ENCODE measurements at regions not wholly inside any gene's neighbourhood (a gene's known extent, or its start where the extent isn't known, plus 50 kb on each side); places are given as distances from the start of the nearest gene placed in this dataset.

GRCh38 chr4:111535792-111536191 lies 609.5 kb upstream of the FAM241A start:
- H3K36me3 ChIP-seq (ENCODE audit: control insufficient read depth in 4 of 4, insufficient read depth in 3 of 4, low read depth in 1 of 4, low read length in 3 of 4): no peaks in the 10 kb centered on the region
- no peak overlapping the region for H3K9ac ChIP-seq (ENCODE audit: low read depth in 1 of 2, low read length in 2 of 2)
- no peaks in the 10 kb centered on the region for H3K4me1 ChIP-seq (ENCODE audit: control insufficient read depth in 4 of 4, insufficient read depth in 4 of 4, low read length in 3 of 4)
- 22% methylated on average over 1 of the region's 1 CpG for WGBS
- TF ChIP-seq TAF1 (conservative IDR thresholded peaks at IDR 0.05) (no peak), REST (IDR thresholded peaks at IDR 0.05) (no peak), CTCF (IDR thresholded peaks at IDR 0.05; ENCODE audit: low read depth, low read length, missing input control) (no peak), GABPA (IDR thresholded peaks at IDR 0.05 in 1 of 2, conservative IDR thresholded peaks at IDR 0.05 in 1 of 2) (no peak)
- no peaks in the 10 kb centered on the region for H3K27me3 ChIP-seq (ENCODE audit: control insufficient read depth in 4 of 4, insufficient read depth in 4 of 4, low read length in 3 of 4)
- H3K27ac ChIP-seq (ENCODE audit: low read depth in 1 of 2, low read length in 2 of 2): no peak overlapping the region
- H3K9me3 ChIP-seq (ENCODE audit: control insufficient read depth in 4 of 4, low read length in 3 of 4): no peaks in the 10 kb centered on the region
- no peak for DNase-seq (ENCODE audit: low spot score)
- no peak overlapping the region for H3K4me3 ChIP-seq (ENCODE audit: low read depth in 1 of 3, low read length in 3 of 3)

- Histone ChIP-seq H3K9ac (ENCODE audit: low read depth in 1 of 2, low read length in 2 of 2) (no peak overlapping the region), H3K36me3 (ENCODE audit: control insufficient read depth in 4 of 4, insufficient read depth in 3 of 4, low read depth in 1 of 4, low read length in 3 of 4) (no peaks in the 10 kb centered on the region), H3K27me3 (ENCODE audit: control insufficient read depth in 4 of 4, insufficient read depth in 4 of 4, low read length in 3 of 4) (peaks cover 0 to 2% (median 0%) of the 10 kb centered on the region in 4 donors), H3K4me3 (ENCODE audit: low read depth in 1 of 3, low read length in 3 of 3) (no peak overlapping the region), H3K27ac (ENCODE audit: low read depth in 1 of 2, low read length in 2 of 2) (no peak overlapping the region), H3K9me3 (ENCODE audit: control insufficient read depth in 4 of 4, low read length in 3 of 4) (no peaks in the 10 kb centered on the region), H3K4me1 (ENCODE audit: control insufficient read depth in 4 of 4, insufficient read depth in 4 of 4, low read length in 3 of 4) (no peaks in the 10 kb centered on the region)
- no peak for TF ChIP-seq FOXA2 (IDR thresholded peaks at IDR 0.05)
- no peak for TF ChIP-seq YY1 (IDR thresholded peaks at IDR 0.05)
- TF ChIP-seq SP1 (IDR thresholded peaks at IDR 0.05): no peak
- no peak for TF ChIP-seq ZBTB33 (IDR thresholded peaks at IDR 0.05)
- no peak for TF ChIP-seq GABPA (IDR thresholded peaks at IDR 0.05 in 1 of 2, conservative IDR thresholded peaks at IDR 0.05 in 1 of 2)
- TF ChIP-seq MAX (IDR thresholded peaks at IDR 0.05): no peak
- TF ChIP-seq FOXA1 (IDR thresholded peaks at IDR 0.05): no peak
- WGBS: 79% methylated on average over 2 of the region's 2 CpGs
- no peak for DNase-seq (ENCODE audit: low spot score)
These were observed 608.1 kb upstream of the FAM241A start for GRCh38 chr4:111537165-111537564.

- H3K27ac ChIP-seq (ENCODE audit: low read depth in 1 of 2, low read length in 2 of 2): no peak overlapping the region
- no peaks in the 10 kb centered on the region for H3K9me3 ChIP-seq (ENCODE audit: control insufficient read depth in 4 of 4, low read length in 3 of 4)
- WGBS: 58% methylated on average over 3 of the region's 3 CpGs
- TF ChIP-seq NR2F2 (IDR thresholded peaks at IDR 0.05) (no peak), HNF4G (IDR thresholded peaks at IDR 0.05) (no peak), FOXA2 (IDR thresholded peaks at IDR 0.05) (no peak), GABPA (IDR thresholded peaks at IDR 0.05 in 1 of 2, conservative IDR thresholded peaks at IDR 0.05 in 1 of 2) (no peak), YY1 (IDR thresholded peaks at IDR 0.05) (no peak), JUND (IDR thresholded peaks at IDR 0.05) (no peak), ZBTB33 (IDR thresholded peaks at IDR 0.05) (no peak), FOXA1 (IDR thresholded peaks at IDR 0.05) (no peak), CTCF (IDR thresholded peaks at IDR 0.05; ENCODE audit: low read depth, low read length, missing input control) (no peak)
- peaks cover 0 to 3% (median 0%) of the 10 kb centered on the region in 4 donors for H3K27me3 ChIP-seq (ENCODE audit: control insufficient read depth in 4 of 4, insufficient read depth in 4 of 4, low read length in 3 of 4)
- H3K9ac ChIP-seq (ENCODE audit: low read depth in 1 of 2, low read length in 2 of 2): no peak overlapping the region
- no peak for DNase-seq (ENCODE audit: low spot score)
- no peak overlapping the region for H3K4me3 ChIP-seq (ENCODE audit: low read depth in 1 of 3, low read length in 3 of 3)
- no peaks in the 10 kb centered on the region for H3K36me3 ChIP-seq (ENCODE audit: control insufficient read depth in 4 of 4, insufficient read depth in 3 of 4, low read depth in 1 of 4, low read length in 3 of 4)
- no peaks in the 10 kb centered on the region for H3K4me1 ChIP-seq (ENCODE audit: control insufficient read depth in 4 of 4, insufficient read depth in 4 of 4, low read length in 3 of 4)
These were observed 607.4 kb upstream of the FAM241A start for GRCh38 chr4:111537871-111538270.

Data from liver (tissue), 8 donors.